ENCODE measurements at regions not wholly inside any gene's neighbourhood (a gene's known extent, or its start where the extent isn't known, plus 50 kb on each side); places are given as distances from the start of the nearest gene placed in this dataset.

- Histone ChIP-seq H4K20me1 (ENCODE audit: insufficient read depth, low read length) (no peaks in the 10 kb centered on the region), H3K4me1 (ENCODE audit: insufficient read depth, low read length) (peaks cover 23% of the 10 kb centered on the region), H3K4me2 (ENCODE audit: insufficient read depth, low read length) (no peak overlapping the region), H3K9me3 (ENCODE audit: low read depth, low read length) (no peaks in the 10 kb centered on the region), H3K79me2 (ENCODE audit: insufficient read depth, low read length) (no peaks in the 10 kb centered on the region), H3K4me3 (ENCODE audit: insufficient read depth, low read length) (no peak overlapping the region), H3K36me3 (ENCODE audit: insufficient read depth, low read length) (no peaks in the 10 kb centered on the region), H3K27ac (ENCODE audit: low read depth, low read length) (no peak overlapping the region), H3K27me3 (ENCODE audit: insufficient read depth, low read length) (peaks cover 22% of the 10 kb centered on the region), H2AFZ (ENCODE audit: low read length) (no peak overlapping the region)
- TF ChIP-seq, protein P1, sequence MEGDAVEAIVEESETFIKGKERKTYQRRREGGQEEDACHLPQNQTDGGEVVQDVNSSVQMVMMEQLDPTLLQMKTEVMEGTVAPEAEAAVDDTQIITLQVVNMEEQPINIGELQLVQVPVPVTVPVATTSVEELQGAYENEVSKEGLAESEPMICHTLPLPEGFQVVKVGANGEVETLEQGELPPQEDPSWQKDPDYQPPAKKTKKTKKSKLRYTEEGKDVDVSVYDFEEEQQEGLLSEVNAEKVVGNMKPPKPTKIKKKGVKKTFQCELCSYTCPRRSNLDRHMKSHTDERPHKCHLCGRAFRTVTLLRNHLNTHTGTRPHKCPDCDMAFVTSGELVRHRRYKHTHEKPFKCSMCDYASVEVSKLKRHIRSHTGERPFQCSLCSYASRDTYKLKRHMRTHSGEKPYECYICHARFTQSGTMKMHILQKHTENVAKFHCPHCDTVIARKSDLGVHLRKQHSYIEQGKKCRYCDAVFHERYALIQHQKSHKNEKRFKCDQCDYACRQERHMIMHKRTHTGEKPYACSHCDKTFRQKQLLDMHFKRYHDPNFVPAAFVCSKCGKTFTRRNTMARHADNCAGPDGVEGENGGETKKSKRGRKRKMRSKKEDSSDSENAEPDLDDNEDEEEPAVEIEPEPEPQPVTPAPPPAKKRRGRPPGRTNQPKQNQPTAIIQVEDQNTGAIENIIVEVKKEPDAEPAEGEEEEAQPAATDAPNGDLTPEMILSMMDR (IDR thresholded peaks at IDR 0.05; ENCODE audit: extremely low read depth, low read depth, low read length), result no peak
- no peak for DNase-seq (ENCODE audit: insufficient read length, low spot score, missing footprints)
Observed at GRCh38 chr20:46816886-46817638, 77.6 kb upstream of the EYA2 start.

- TF ChIP-seq, protein P1 (IDR thresholded peaks at IDR 0.05; ENCODE audit: extremely low read depth, low read depth, low read length), result no peak
- Histone ChIP-seq H3K4me1 (ENCODE audit: insufficient read depth, low read length) (peaks cover 10% of the 10 kb centered on the region), H3K27me3 (ENCODE audit: insufficient read depth, low read length) (peaks cover 16% of the 10 kb centered on the region), H3K4me3 (ENCODE audit: insufficient read depth, low read length) (no peak overlapping the region), H2AFZ (ENCODE audit: low read length) (no peak overlapping the region), H4K20me1 (ENCODE audit: insufficient read depth, low read length) (no peaks in the 10 kb centered on the region), H3K27ac (ENCODE audit: low read depth, low read length) (no peak overlapping the region), H3K79me2 (ENCODE audit: insufficient read depth, low read length) (no peaks in the 10 kb centered on the region), H3K36me3 (ENCODE audit: insufficient read depth, low read length) (no peaks in the 10 kb centered on the region), H3K4me2 (ENCODE audit: insufficient read depth, low read length) (no peak overlapping the region), H3K9me3 (ENCODE audit: low read depth, low read length) (no peaks in the 10 kb centered on the region)
- no peak for DNase-seq (ENCODE audit: insufficient read length, low spot score, missing footprints)
Observed at GRCh38 chr20:46820682-46821081, 74.0 kb upstream of the EYA2 start.

DNA sequence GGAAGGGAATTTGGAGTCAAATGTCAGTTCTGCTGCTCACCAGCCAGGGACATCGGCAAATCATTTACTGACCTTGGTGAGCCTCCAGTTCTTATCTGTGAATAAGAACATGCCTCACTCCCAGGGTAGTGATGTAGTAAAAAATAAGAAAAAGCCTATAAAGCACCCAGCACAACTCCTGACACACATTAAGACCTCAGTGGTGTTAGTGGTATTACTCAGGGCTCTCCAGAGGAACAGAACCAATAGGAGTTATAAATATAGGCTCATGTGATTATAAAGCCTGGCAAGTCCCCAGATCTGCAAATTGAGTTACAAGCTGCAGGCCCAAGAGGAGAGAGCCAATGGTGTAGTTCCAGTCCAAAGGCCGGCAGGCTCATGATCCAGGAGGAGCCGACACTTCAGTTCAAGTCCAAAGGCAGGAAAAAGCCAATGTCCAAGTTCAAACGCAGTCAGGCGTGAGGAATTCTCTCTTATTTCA is 71.3 kb upstream of the EYA2 start:
- DNase-seq (ENCODE audit: insufficient read length, low spot score, missing footprints), result no peak
- no peak overlapping the region for H3K4me2 ChIP-seq (ENCODE audit: insufficient read depth, low read length)

GRCh38 chr20:46823753-46824152 is 70.9 kb upstream of the EYA2 start:
- no peaks in the 10 kb centered on the region for H3K27me3 ChIP-seq (ENCODE audit: insufficient read depth, low read length)
- H2AFZ ChIP-seq (ENCODE audit: low read length), result no peak overlapping the region
- no peaks in the 10 kb centered on the region for H3K36me3 ChIP-seq (ENCODE audit: insufficient read depth, low read length)
- no peak for DNase-seq (ENCODE audit: insufficient read length, low spot score, missing footprints)
- no peak overlapping the region for H3K4me3 ChIP-seq (ENCODE audit: insufficient read depth, low read length)
- H3K9me3 ChIP-seq (ENCODE audit: low read depth, low read length), result no peaks in the 10 kb centered on the region
- H4K20me1 ChIP-seq (ENCODE audit: insufficient read depth, low read length), result no peaks in the 10 kb centered on the region
- H3K27ac ChIP-seq (ENCODE audit: low read depth, low read length), result no peak overlapping the region
- no peaks in the 10 kb centered on the region for H3K79me2 ChIP-seq (ENCODE audit: insufficient read depth, low read length)
- no peak overlapping the region for H3K4me2 ChIP-seq (ENCODE audit: insufficient read depth, low read length)
- TF ChIP-seq, protein P1 (IDR thresholded peaks at IDR 0.05; ENCODE audit: extremely low read depth, low read depth, low read length), result no peak
- peaks cover 16% of the 10 kb centered on the region for H3K4me1 ChIP-seq (ENCODE audit: insufficient read depth, low read length)

More for the DNA sequence above, 71.3 kb upstream of the EYA2 start:
- Histone ChIP-seq H3K27ac (ENCODE audit: low read depth, low read length) (no peak overlapping the region), H3K4me3 (ENCODE audit: insufficient read depth, low read length) (no peak overlapping the region), H3K27me3 (ENCODE audit: insufficient read depth, low read length) (no peaks in the 10 kb centered on the region), H3K36me3 (ENCODE audit: insufficient read depth, low read length) (no peaks in the 10 kb centered on the region), H3K9me3 (ENCODE audit: low read depth, low read length) (no peaks in the 10 kb centered on the region), H3K79me2 (ENCODE audit: insufficient read depth, low read length) (no peaks in the 10 kb centered on the region), H3K4me1 (ENCODE audit: insufficient read depth, low read length) (peaks cover 13% of the 10 kb centered on the region), H4K20me1 (ENCODE audit: insufficient read depth, low read length) (no peaks in the 10 kb centered on the region), H2AFZ (ENCODE audit: low read length) (no peak overlapping the region)
- TF ChIP-seq, protein P1 (IDR thresholded peaks at IDR 0.05; ENCODE audit: extremely low read depth, low read depth, low read length), result no peak
